OCI-LY7 (cell line): ENCODE measurements at regions not wholly inside any gene's neighbourhood (a gene's known extent, or its start where the extent isn't known, plus 50 kb on each side); places are given as distances from the start of the nearest gene placed in this dataset.

Experiments
- CTCF ChIP-seq: fragments of 200-600 bp; sonication (generic); conservative IDR thresholded peaks from 2 replicates; pipeline ENCODE4 v1.5.1; 2014; ENCODE audit warnings: mild to moderate bottlenecking, antibody characterized with exemption, low read length, moderate library complexity, mixed read lengths
- EZH2phosphoT487 ChIP-seq: fragments of 200-600 bp; sonication (generic); IDR thresholded peaks from 2 replicates; pipeline ENCODE4 v1.6.1; 2018; ENCODE audit warnings: low read depth, borderline replicate concordance, mild to moderate bottlenecking, mixed run types, antibody characterized with exemption, low read length, moderate library complexity, mixed read lengths

GRCh38 chr10:62323751-62324150 lies 50.4 kb upstream of the ZNF365 start:
- TF ChIP-seq CTCF (no peak), EZH2phosphoT487 (no peak)
